CD4-positive, alpha-beta T cell treated with Interleukin-12 subunit alpha and Interleukin-12 subunit beta, for 1 hour (primary cell): ENCODE measurements at regions not wholly inside any gene's neighbourhood (a gene's known extent, or its start where the extent isn't known, plus 50 kb on each side); places are given as distances from the start of the nearest gene placed in this dataset.
"Not testable (repeated sequence)": the region's sequence is repeated elsewhere in the genome, so short reads cannot be mapped to it uniquely, and the experiment has no call there.

ENCODE experiments used
- DNase-seq: peaks from one replicate; pipeline ENCODE4 v3.0.0-alpha.2; 2020

- DNase-seq = no peak
Measured at GRCh38 chr16:65822148-65822547, 544.3 kb upstream of the CDH5 start.

- DNase-seq = no peak
Measured at GRCh38 chr16:65819136-65819898, 547.2 kb upstream of the CDH5 start.

DNA sequence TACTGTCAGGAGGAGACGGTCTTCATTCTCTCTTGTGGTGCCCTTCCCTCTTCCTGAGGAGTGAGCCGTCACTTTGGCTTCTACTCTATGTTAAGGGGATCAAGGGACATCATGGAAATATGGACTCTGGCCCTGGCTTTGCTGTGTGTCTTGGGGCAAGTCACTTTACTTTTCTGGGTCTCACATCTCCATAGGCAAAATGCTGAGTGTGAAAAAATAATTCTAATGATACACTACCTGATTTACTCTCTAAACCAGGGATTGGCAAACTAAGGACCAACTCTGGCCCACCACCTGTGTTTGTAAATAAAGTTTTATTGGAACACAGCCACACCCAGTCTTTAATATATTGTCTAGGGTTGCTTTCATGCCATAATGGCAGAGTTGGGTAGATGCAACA is 548.7 kb upstream of the CDH5 start:
- DNase-seq = no peak

- no peak for DNase-seq
Measured at GRCh38 chr16:65817066-65817465, 549.4 kb upstream of the CDH5 start.

GRCh38 chr16:65816556-65816955 is 549.9 kb upstream of the CDH5 start:
- DNase-seq = no peak

- DNase-seq = no peak
Measured at GRCh38 chr16:65815707-65816106, 550.8 kb upstream of the CDH5 start.

DNA sequence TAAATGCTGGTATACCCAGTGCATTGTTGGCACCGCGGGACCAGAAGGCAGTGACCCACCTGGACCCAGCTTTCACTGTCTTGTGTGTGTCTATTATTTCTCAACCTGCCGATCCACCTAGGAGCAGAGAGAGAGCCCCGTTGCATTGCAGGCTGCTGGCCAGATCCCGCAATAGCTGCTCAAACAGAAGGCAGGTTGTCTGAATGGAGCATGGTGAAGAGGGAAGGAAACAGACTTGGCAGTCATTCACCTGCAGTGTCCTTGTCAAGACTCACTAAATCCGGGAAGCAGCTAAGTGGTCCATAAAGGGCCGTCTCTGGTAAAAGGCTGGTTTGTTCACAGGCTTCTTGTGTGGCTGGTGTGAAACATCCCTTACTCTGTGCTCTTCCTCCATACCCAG is 552.6 kb upstream of the CDH5 start:
- DNase-seq = not testable (repeated sequence)

DNA sequence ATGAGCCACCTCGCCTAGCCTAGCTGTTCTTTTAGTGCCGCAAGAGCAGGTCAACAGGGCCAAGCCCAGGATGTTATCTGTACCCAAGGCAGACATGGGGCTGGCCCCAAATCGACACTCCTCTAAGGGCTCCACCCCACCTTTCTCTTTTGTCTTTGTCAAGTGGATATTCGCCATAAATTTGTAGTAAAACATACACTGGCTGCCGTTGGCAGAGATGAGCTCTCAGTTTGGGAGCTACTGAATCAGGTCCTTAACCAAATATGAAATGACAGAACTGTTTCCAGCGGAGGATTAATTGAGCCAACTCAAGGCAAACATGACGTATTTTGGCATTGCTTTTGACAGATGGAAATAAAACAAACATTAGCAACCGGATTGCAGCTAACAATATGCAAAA is 556.9 kb upstream of the CDH5 start:
- DNase-seq = no peak

DNA sequence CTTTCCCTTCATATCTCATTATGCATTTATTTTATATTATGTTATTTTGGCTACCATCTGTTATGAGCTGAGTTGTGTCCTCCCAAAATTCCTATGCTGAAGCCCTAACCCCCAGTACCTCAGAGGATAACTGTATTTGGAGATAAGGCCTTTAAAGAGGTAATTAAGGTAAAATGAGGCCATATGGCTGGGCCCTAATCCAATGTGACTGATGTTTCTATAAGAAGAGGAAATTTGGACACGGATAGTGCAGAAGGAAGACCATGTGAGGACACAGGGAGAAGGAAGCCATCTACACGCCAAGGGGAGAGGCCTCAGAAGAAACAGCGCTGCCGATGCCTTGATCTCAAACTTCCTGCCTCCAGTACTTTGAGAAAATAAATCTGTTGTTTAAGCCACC is 557.7 kb upstream of the CDH5 start:
- no peak for DNase-seq

GRCh38 chr16:65807858-65808257 is 558.6 kb upstream of the CDH5 start:
- DNase-seq = no peak

DNA sequence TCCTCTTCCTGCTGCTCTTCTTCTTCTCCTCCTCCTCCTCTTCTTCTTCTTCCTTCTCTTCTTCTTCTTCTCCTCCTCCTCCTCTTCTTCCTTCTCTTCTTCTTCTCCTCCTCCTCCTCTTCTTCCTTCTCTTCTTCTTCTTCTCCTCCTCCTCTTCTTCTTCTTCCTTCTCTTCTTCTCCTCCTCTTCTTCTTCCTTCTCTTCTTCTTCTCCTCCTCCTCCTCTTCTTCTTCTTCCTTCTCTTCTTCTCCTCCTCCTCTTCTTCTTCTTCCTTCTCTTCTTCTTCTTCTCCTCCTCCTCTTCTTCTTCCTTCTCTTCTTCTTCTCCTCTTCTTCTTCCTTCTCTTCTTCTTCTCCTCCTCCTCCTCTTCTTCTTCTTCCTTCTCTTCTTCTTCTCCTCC is 560.8 kb upstream of the CDH5 start:
- DNase-seq = not testable (repeated sequence)

- DNase-seq = no peak
Measured at GRCh38 chr16:65796481-65796880, 570.0 kb upstream of the CDH5 start.

- DNase-seq = no peak
Measured at GRCh38 chr16:65794973-65795372, 571.5 kb upstream of the CDH5 start.

GRCh38 chr16:65793781-65794180 is 572.7 kb upstream of the CDH5 start:
- DNase-seq = no peak

GRCh38 chr16:65790768-65791167 is 575.7 kb upstream of the CDH5 start:
- no peak for DNase-seq

- DNase-seq = no peak
Measured at GRCh38 chr16:65789161-65789945, 577.1 kb upstream of the CDH5 start.

GRCh38 chr16:65788434-65789140 is 577.9 kb upstream of the CDH5 start:
- no peak for DNase-seq

DNA sequence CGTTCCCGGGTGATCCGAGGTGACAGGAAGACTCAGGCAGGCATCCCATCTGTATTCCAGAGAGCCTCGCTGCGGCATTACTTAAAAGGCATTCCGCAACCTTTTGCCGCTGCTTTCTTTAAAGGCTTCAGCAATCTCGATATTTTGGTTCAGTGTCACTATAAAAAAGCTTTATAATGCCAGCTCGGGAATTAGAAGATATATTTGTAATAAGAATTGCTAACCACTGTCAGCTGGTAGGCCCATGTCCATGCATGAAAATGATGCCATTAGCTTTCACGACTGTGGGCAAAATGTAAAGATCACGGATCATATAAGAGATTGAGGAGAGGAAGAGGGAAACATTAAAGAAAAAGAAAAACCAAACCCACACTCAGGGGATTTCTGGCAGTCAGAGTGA is 578.6 kb upstream of the CDH5 start:
- no peak for DNase-seq

DNA sequence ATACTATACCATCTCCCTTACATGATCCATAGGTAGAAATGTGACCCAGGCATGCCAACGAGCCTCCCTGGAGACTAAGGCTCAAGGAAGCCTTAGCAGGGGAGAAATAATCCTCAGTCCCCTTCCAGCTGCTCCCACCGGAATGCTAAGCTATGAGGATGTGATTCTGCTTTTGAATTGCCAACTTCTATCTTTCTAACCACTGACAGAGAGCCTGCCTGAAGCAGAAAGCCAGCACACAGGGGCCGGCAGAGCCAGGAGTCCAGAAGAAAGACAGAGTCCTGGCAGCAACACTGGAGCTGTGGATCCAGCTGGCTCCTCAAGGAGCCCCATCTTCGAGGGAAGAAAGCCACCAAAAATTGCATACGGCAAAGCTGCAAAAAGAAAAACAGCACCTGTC is 579.6 kb upstream of the CDH5 start:
- DNase-seq = no peak

DNA sequence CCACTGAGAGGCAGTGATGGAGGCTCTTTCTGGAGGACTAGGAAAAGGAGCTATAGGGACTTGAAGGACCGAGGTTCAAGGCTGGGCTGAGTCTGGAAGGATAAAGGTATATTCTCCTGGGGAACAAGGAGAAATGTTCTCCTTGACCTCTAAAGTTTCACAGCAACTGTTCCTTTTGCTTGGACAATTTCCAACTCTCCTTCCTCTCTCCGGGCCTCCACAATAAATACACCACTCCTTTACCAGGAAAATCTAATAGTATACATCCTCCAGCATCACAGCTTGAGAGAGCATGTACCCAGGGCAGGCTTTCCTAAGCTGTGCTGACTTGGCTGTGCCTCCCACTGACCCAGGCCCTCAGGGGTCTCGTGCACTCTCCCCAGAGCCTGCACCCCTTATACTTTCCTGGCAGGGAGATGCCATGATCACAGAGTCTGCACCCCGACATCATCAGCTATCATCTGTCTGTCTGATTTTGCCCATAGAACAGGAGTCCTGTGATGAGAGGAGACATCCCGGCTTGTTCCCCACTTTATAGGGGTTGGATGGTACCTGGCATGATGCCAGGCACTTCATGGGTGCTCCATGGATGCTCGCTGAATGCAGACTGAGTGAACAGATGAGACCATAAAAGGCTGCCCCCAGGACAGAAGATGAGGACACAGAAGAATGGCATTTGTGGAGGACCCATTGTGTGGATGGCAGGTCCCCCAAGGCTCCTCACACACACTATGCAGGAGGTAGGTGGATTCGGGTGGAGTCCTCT is 582.6 kb upstream of the CDH5 start:
- no peak for DNase-seq

- DNase-seq = no peak
Measured at GRCh38 chr16:65782611-65783600, 583.6 kb upstream of the CDH5 start.

- DNase-seq = no peak
Measured at GRCh38 chr16:65781855-65782254, 584.6 kb upstream of the CDH5 start.
